Tibial nerve (tissue), 3 donors: ENCODE measurements at regions not wholly inside any gene's neighbourhood (a gene's known extent, or its start where the extent isn't known, plus 50 kb on each side); places are given as distances from the start of the nearest gene placed in this dataset.

Source experiments
- POLR2A ChIP-seq, 2 donors: fragments of 450-650 bp; IDR thresholded peaks; one replicate each; pipeline ENCODE4 v1.6.1; 2017; ENCODE audit warnings: antibody characterized with exemption in 2 of 2, mild to moderate bottlenecking in 2 of 2, moderate library complexity in 2 of 2
- TF ChIP-seq, protein P1 (sequence below), 5 experiments: fragments of 200-600 bp in 3 of 5; fragments of 450-650 bp in 2 of 5; sonication (generic) in 3 of 5; IDR thresholded peaks; one replicate each; pipeline ENCODE4 v1.5.1; 2016 to 2019; ENCODE audit warnings: antibody characterized with exemption in 5 of 5, mild to moderate bottlenecking in 3 of 5, moderate library complexity in 2 of 5

- TF ChIP-seq, protein P1, sequence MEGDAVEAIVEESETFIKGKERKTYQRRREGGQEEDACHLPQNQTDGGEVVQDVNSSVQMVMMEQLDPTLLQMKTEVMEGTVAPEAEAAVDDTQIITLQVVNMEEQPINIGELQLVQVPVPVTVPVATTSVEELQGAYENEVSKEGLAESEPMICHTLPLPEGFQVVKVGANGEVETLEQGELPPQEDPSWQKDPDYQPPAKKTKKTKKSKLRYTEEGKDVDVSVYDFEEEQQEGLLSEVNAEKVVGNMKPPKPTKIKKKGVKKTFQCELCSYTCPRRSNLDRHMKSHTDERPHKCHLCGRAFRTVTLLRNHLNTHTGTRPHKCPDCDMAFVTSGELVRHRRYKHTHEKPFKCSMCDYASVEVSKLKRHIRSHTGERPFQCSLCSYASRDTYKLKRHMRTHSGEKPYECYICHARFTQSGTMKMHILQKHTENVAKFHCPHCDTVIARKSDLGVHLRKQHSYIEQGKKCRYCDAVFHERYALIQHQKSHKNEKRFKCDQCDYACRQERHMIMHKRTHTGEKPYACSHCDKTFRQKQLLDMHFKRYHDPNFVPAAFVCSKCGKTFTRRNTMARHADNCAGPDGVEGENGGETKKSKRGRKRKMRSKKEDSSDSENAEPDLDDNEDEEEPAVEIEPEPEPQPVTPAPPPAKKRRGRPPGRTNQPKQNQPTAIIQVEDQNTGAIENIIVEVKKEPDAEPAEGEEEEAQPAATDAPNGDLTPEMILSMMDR (IDR thresholded peaks at IDR 0.05): no peak
- no peak for TF ChIP-seq POLR2A (IDR thresholded peaks at IDR 0.05)
Observed at GRCh38 chr11:38282718-38283117, 1684.7 kb upstream of the RAG2 start.
